SKM-1 (cell line): ENCODE measurements at regions not wholly inside any gene's neighbourhood (a gene's known extent, or its start where the extent isn't known, plus 50 kb on each side); places are given as distances from the start of the nearest gene placed in this dataset.

Source experiments
- DNase-seq: peaks from one replicate; lab custom pipeline; 2025; ENCODE audit not compliant: unreplicated experiment; lab: John Stamatoyannopoulos, UW

DNA sequence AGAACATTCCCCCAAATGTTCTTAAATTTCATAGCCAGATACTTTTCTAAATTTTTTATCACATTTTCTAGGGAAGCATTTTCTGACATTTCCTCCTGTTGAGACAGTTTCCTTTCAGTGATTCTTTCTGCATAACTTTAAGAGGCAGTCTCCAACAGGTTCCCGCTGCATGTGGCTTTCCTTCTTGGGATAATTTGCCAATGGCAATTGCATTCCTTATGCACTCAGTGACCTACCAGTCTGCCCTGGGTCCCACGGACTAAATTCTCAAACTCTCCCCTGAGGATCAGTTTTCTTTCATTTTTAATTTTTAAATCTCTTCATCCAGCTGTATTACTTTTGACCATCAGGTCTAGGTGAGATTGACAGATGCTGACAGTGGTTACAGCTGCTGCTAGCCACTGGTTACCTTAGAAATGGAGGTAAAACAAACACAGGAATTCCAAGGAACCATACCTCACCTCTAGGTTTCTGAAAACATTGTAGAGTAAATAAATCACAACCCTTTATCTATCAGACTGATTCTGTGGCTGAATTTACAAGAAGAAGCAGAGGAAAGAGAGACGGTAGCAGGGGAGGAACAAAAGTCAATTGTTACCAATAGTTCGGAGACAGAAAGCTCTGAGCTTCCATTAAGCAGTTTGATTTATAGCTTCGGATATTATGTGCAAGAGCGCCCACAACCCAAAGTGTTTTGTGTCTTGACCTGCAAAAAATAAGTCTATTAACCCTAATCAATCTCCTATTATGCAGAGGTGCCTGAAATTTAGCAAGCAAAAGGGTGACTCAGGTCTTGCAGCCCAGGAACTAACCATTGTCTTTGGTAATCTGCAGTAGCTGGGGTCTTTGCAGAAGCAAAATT, 216.0 kb downstream of the PMP22 start:
- no peak for DNase-seq

GRCh38 chr17:15048381-15048780, 216.7 kb downstream of the PMP22 start:
- no peak for DNase-seq

DNA sequence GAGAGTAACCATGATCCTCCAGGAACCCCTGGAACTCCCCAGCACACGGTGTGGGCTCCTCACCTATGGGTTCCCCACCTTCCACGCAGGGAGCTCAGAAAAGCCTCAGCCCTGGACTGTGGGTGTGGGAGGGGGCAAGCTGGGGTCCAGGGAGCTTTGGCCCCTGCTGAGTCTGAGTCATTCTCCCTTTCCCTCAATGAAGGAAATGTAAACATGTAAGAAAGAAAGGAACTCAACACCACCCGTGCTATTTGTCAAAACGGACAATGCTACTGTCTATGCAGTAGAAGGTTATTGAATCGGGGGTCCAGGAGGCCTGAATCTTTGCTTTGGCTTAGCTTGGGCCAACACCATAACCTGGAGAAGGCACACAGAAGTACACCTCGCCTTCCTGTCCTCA, 222.8 kb downstream of the PMP22 start:
- DNase-seq: no peak

GRCh38 chr17:15039366-15039765, 225.8 kb downstream of the PMP22 start:
- DNase-seq: no peak

GRCh38 chr17:15038656-15039055, 226.5 kb downstream of the PMP22 start:
- DNase-seq: no peak

DNA sequence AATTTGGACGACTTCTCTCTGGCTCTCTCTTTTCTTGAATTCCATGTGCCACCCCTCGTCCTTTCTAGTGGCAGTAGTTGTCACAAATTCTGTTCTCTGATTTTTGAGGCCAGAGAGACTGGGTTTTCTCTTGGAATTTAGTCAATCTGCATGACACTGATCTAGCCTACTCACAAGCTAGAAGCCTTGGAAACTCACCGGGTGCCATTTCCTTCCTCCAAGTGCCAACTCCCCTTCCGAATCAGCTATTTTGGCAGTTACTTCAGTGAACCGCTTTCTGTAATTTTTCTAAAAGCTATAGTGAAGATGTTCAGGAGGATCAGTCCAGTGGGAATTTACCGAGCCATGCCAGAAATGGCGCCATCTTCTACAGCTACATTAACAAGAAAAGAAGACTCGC, 228.9 kb downstream of the PMP22 start:
- no peak for DNase-seq

GRCh38 chr17:15031975-15032374, 233.2 kb downstream of the PMP22 start:
- no peak for DNase-seq

DNA sequence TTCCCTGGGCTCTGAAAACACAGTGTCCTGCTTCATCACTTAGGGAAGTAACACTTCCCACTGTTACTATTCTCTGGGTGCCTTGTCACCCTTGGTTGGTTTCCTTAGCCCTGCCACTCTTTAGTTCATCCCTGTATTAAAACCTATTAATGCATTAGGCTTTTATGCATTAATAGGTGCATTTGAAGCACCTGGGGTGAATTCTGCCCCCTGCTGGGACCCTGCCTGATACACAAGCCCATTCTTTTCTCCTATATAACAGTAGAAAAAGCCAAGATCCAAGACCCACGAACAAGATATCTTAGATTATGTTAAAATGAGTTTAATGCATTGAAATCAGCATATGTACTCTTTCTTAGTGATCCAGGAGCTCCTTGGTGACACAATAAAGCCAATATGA, 235.7 kb downstream of the PMP22 start:
- no peak for DNase-seq

- no peak for DNase-seq
These were observed 237.3 kb downstream of the PMP22 start for GRCh38 chr17:15027853-15028252.

- DNase-seq: no peak
These were observed 239.0 kb downstream of the PMP22 start for GRCh38 chr17:15026088-15026487.

- DNase-seq: no peak
These were observed 241.4 kb downstream of the PMP22 start for GRCh38 chr17:15023589-15024336.

DNA sequence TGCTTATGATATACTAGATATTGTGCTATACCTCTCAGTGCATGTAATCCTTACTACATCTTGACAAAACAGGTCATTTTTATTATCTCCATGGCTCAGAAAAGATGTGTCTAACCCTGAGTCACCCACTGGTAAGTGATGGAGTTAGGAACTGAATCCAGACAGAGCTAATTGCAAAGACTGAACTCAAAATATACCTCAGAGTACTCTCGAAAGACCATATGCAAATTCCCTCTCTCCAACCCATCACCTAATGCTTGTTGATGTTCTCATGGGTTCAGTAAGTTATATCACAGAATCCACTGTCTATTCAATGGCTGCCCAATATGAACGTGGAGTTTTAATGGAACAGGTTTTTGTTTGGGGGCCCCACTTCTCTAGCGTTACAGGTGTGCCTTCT, 246.0 kb downstream of the PMP22 start:
- no peak for DNase-seq

- no peak for DNase-seq
These were observed 252.7 kb downstream of the PMP22 start for GRCh38 chr17:15012351-15012980.

DNA sequence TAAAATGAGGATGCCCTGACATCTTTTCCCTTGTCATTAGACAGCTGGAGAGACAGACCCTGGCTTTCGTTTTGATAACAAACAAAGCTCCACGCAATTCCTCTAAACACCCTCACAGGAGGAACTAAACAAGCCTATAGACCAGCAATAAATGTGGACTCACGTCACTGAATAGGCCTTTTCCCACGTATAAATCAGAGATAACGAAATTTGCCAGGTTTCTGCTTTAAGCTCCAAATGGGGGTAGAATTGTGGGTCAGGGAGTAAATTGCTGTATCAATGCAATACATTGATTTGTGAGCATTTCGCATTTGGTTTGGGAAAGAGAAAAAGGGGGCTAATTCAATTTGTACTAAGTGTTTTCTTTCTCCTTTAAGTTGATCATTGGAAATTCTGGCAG, 256.0 kb downstream of the PMP22 start:
- DNase-seq: no peak

GRCh38 chr17:15007147-15007553, 258.0 kb downstream of the PMP22 start:
- DNase-seq: no peak

- DNase-seq: no peak
These were observed 258.6 kb downstream of the PMP22 start for GRCh38 chr17:15006421-15007128.

DNA sequence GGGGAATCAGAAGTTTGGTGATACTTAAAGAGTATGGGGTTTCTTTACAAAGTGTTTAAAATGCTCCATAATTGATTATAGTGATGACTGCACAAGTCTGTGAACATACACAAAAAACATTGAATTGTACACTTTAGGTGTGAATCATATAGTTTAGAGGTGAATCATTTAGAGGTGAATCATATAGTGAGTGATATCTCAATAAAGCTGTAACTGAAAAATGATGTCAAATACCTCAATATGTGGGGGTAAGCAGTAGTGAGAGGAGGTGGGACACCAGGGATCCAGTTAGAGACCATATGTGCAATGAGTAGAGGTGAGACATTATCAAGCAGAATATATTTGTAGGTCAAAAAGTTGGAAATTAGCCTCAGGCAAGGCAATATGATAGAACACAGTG, 264.5 kb downstream of the PMP22 start:
- no peak for DNase-seq

DNA sequence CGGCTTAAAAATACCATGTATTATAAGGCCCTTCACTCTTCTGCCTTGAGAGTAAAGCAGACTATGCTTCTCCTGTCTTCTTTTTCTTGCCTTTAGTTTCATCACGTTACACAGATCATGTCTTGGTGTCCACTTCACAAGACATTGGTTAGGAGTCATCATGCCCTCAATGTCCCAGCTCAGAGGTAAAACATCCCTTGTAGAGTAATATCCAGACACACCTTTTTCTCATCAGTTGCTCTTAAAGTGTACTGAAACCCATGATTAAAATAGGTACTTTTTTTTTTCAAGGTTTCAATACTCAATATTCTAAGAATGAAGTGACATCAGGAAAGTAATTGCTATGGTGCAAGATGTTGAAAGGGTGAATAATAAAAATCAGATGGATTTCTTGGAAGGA, 267.8 kb downstream of the PMP22 start:
- no peak for DNase-seq

DNA sequence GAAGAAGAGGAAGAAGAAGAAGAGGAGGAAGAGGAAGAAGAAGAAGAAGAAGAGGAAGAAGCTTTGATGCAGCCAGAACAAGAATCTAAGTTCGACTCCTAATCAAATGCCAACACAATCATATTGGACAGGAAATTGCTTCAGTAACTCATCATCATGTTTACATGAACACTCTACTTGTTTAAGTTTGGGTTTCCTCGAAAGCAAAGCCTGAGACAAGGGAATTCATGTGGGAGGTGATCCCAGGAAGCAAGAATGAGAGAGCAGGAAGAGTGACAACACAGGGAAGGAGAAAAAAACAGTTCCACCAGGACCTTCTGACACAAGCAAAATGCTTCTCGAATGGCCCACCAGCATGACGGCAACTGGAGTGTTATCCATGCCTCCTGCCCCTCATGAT, 279.0 kb downstream of the PMP22 start:
- no peak for DNase-seq

- DNase-seq: no peak
These were observed 292.3 kb downstream of the PMP22 start for GRCh38 chr17:14972844-14973243.

- DNase-seq: no peak
These were observed 294.1 kb downstream of the PMP22 start for GRCh38 chr17:14971054-14971453.
